Mucosa of gallbladder (tissue), 1 donor: ENCODE measurements at regions not wholly inside any gene's neighbourhood (a gene's known extent, or its start where the extent isn't known, plus 50 kb on each side); places are given as distances from the start of the nearest gene placed in this dataset.

ENCODE experiments used
- DNase-seq: peaks from one replicate; pipeline ENCODE4 v3.0.0-alpha.2; 2020; ENCODE audit warnings: low spot score
- donor health status: DM: no; HTN: no; CAD: no.

DNA sequence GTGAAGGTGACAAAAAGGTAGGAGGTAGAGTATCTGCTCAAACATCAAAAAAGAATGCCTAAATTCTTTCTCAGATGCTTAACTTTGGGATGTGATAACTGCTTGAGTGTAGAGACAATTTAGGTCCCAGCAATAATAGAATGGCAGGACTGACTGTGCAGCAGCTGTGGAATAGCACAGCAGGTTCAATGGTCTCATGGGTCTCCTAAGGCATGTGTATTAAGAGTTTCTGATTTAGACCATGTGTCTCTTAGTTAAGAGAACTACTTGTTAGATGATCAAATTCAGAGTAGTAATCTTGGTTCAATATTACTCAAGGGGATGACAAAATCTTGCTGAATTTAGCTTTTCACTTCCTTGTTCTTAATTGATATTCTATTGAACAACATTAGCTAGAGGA is 72.0 kb downstream of the ALX1 start:
- DNase-seq = no peak

DNA sequence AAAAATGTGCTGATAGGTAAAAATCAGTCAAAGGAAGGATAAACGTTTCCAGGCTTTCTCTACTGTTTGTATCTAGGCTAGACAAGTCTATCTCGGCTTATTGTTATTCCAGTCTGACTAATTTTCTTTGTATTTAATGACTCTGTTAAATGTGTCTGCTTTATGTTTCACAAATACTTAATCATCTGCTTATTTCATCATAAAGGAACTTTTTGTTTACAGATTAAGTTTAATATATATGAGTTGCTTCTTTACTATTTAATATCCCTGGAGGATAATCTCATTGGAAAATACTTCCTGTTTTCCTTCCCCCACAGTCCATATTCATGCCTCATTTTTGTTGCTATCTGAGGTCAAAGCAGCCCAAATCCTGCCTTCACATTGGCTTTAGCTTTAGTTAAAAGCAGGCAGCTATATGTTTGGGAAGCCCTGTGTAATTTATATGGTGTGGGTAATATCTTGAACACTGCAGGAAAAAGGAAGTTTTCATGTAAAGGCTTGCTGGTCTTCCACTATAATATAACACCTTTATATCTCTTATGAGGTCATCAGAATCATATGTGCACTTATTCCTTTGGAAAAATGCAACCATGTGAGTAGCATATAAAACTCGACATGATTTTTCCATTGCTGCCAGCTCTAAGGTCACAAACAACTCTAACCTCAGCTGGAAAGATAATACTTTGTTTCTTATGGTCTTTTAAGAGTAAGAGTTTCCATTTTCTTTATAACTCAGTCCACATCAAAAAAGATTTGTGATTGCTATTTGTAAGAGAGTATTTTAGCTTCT is 76.8 kb downstream of the ALX1 start:
- no peak for DNase-seq

DNA sequence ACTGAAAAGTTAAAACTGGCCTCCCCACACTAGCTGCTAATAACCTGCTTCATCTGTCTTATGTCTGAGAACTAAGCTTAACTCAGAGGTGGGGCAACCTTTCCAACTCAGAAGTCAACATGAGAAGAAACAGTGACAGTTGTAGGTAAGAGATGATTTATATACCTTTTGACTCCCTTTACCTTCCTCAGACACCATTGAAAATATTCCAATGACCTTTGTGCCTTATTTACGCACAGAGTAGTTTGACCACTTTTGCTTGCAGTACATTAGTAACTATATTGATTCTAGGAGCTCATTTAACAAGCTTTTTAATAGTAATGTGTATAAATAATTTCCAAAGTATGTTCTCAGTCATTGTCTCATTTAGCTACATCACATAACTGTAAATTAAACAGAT is 77.6 kb downstream of the ALX1 start:
- DNase-seq = no peak

DNA sequence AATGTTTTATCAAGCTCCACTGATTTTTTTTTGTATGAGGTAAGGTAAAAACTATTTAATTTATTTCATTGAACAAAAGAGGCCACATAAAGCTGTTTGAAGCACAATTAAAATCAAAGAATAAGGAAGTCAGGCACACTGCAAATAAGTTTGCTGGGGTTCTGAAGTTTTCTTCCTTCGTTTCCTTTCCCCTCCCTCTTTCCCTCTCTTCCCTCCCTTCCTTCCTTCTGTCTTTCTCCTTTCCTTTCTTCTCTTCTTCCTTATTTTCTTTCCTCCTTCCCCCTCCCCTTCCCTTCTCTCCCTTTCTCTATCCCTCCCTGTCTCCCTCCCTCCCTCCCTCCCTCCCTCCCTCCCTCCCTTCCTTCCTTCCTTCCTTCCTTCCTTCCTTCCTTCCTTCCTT is 78.7 kb downstream of the ALX1 start:
- DNase-seq = no peak

DNA sequence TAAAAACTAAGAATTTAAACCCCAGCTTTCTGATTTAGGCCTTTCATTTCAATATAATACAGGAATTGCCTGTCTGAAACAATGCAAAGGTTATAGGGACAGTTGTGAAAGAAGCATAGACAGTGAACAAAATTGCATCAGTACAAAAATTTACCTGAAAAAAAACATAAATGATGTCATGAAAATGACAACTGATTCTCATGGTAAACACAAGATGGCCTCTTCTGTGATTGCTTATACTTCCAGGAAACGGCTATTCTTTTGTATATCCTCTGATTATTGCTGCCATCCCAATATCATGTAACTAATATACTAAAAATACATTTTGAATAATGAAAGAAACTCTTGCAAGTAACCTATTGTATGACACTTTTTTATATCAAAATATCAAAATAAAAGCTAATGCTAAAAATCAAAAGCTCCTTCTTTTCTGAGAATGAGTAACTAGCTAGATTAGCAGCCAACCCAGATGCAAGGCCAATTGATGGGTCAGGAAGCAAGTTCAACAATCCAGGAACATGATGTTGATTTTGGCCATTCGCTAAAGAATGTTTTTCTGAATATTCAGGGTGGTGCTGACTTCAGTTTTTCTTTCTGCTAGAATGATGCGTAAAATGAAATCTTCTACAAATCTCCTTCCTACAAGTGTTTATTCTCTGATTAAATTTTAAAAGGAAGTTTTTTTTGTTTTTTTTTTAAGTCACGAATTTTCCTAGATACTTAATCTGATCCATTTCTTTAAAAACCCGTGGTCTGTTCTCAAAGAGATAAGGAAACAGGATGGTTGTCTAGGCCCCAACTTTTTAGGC is 83.6 kb downstream of the ALX1 start:
- no peak for DNase-seq

DNA sequence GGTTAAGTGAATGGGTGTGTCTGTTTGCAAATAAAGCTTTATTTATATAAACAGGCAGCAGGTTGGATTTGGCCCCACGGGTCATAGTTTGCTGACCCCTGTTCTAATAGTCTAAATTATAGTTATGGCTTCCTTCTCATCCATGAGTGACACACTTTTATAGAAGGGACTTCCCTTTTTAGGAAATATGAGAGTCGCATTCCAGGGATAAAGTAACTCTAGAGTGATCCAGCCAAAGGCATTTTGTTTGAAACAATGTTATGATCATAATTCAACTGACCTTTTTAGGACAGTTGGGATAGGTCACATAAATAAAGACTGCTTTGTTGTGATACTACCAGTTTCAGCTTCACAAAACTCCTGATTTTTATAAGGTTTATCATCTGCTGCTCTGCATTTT is 87.9 kb downstream of the ALX1 start:
- no peak for DNase-seq

DNA sequence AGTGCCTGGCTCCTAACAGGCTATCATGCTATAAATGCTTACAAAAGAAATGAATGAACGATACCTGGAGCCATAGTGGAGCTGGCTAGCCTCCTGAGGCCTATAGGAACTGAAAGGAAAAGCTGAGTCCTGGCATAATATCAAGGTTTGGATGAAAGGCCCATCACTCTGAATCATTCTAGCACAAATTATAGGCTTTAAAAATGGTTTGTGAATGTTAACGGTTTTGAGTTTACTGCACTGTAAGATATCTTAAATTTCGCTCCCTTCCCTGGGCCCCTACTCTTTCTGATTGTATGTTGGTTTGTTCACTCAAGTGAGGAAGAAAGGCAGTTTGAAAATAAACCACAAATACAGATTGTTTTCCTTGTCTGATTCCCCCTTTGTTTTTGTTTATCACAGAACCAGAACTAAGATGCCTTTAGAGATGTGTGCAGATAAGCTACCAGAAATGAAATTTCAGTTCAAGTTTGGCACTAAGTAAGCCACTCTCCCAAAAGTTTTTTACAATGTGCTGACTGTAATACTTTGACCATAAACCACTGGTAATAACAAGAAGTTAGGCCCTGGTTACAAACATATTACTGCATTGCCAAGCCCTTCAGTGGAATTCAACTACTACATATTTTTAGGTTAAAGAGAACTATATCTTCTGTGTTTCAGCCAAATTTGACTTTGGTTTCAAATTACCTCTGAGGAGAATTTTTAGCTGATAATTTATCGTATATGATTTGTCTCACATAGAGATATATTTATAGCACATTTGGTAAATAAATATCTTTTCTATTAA is 89.5 kb downstream of the ALX1 start:
- no peak for DNase-seq

DNA sequence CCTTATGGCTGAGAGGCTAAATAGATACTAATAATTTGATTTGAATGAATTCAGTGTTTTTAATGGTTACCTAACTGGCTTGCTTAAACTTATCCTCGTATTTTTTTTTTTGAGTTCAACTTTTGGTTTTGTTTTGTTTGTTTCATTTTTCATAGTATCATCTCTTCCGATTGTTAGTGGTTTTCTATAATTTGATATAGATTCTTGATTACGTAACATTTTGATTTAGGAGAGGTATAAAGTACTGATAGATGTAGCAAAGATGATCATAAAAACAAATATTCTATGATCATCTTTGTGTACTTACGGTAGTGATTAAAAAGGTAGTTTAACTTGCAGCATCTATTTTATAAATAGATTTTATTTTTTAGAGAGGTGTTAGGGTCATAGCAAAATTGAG is 93.0 kb downstream of the ALX1 start:
- no peak for DNase-seq

DNA sequence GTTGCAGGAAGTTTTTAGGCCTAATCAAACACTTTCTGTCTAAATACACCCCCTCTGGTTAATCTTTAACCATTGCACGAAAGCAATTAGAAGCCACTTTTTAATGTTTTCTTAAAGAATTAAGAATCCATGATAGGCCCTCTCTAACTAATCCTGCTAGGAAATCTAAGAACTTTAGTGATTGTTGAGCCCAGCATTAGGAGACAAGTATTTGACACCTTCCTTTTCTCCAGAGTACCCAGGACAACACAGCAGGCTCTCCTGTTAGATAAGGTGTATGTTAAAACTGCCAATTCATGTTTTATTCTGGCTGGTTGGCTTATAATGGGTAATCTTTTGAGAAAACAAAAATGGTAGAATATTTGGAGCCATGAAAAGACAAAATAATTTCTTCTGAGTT is 95.0 kb downstream of the ALX1 start:
- DNase-seq = no peak

DNA sequence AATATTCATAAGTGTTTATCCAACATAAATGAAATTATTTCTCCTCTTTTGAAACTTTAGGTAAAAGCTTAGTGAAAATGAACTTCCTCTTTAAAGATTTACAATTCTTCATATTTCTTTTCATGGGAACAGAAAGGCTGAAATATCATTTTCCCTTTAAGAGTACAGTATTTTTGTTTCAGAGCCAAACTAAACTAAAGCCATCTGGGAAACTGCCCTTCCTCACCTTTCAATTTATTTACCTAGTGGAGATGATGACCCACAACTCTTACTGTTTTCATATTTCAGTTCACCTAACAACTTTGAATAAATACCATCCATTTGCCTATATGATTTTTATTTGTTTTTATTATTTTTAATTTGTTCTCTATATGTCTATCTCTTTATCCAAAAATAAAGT is 105.4 kb downstream of the ALX1 start:
- DNase-seq = no peak

DNA sequence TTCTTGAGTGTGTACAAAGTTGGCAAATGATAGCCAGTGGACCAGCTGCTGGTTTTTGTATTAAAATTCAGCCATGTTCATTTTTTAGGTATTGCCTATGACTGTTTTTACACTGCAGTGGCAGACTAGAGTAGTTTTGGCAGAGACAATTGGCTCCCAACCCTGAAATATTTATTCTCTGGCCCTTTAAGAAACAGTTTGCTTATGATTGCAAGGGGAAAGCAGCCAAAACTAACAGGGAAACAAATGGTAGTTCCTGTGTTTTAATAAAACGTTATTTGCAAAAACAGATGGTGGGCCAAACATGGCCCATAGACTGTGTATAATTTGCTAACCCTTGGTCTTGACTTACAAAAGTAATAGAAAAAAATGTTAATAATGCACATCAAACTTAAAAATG is 110.2 kb downstream of the ALX1 start:
- no peak for DNase-seq

DNA sequence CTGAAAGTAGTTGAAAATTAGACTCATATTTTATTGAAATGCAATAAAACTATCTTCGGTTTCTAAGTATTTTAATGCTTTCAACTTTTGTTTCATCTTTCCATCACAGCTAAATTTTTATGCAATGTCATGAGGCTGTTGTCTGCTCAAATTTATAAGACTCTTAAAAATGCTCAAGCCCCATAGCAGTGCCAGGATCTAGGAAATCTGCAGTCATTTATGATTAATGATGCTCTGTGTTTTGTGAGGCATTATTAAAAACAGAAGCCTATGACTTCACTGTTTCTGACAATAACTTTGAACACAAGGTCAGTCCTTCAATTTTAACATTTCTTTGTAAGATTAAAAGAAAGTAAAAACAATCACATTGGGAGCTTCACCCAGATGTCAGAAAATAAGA is 112.5 kb downstream of the ALX1 start:
- DNase-seq = no peak

DNA sequence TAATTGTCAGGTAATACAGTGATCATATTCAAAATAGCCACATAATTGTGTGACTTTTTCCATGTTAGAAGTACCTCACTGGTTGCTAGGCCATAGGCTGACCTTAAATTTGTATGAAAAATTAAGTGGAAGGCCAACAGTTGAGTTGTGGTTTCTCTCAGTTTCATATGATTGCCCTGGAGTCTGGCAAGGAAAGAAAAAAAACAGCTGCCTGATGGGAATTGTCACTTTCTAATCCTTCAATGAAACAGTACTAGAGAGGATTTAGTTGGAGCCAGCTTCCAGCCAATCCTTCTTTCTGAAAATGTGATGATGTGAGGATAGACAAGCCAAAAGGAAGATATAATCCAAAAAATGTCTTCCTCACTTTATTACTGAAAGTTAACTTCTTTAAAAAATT is 113.6 kb downstream of the ALX1 start:
- DNase-seq = no peak

DNA sequence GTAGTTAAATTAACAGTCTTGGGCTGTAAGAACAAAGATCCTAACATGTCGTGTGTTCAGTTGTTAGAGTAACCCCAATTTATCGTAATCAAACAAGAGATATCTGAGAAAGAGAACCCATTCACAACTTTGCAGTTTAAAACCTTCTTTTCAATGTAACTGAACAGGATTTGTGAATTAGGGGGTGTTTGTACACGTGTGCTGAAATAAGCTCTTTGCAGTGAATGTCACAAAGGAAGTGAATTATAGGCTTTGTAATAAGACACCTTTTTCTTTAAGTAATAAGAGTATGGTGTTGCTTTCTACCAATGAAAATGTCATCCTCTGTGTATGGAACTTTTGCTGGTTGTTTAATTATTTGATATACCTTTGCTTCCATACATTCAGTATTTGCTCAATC is 114.0 kb downstream of the ALX1 start:
- DNase-seq = no peak

DNA sequence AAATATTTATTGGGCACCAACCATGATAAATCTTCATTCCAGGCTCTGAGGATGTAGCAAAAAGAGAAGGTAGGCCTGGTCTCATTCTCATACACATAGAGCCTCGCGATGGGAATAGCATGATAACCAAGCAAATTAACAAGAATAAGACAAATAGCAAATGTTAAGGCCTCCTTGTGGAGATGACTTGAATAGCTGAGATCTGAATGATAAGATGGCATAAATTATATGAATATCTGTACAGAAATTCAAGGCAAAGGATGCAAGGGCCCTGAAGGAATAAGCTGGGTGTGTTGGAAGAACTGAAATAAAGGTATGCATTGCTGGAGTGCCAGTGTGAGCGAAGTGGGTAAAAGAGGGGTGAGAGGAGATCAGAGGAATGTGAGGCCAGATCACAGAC is 114.8 kb downstream of the ALX1 start:
- DNase-seq = no peak

DNA sequence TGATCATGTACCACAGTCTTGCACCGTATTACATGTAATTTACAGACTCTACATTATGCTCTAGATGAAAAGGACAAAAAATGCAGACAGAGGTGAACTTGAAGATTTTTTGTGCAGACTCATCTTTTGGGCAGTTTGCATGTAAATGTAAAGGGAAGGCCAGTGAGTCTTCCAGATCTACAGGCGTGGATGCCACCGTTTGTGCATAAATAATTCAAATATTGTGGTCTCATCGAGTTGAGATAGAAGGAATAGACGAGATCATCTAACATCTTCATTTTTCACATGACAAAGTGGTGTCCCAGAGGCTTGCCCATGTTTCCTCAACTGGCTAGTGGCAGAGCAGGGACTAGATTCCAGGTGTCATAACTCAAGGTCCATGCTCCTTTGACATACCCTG is 125.2 kb downstream of the ALX1 start:
- no peak for DNase-seq

DNA sequence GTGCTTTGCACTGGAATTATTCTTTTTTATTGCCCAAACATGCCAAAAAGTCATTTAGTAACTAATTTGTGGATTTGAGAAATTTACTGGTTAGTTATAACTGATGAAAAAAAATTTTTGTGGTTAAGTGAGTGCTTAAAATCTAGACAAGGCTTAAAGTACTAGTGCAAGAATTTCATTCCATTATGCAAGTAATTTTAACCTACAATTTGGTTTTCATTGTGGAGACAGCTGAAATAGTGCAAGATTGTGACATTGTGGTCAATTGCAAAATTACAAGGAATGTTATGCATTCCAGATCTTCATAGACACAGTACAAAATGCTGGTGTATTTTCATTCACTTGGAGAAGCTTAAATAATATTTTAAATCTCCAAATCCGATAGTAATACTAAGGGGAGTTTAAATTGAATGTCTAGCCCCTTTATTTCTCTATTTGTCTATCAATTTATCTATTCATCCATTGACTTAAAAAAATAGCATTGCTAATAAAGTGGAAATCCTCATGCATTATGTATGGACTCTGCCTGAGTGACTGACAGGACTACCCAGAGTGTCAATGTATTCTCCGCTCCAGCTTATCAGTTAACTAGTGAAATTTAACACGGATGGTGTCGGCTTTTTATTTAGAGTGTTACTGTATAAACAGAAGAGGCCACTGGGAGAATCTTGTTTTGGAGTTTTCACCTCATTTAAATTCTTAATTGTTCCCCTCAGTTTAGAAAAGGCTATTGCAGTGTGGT is 125.9 kb downstream of the ALX1 start:
- no peak for DNase-seq

DNA sequence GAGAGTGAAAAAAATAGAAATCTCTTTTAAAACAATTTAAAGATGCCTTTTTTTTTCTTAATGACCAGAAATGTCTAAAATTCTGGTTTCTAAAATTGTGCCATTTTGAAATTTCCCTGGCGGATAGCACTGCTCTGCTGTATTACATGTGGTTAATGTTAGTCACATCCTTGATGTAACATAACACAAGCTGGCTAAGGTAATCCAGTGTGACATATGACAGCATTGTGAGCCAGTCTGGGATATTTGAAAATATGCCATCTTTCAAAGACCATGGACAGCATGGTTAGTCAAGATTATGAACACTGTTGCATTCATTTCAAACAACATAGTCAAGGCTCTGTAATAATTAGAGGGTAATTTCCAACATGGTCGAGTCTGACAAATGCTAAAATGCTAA is 133.2 kb downstream of the ALX1 start:
- DNase-seq = no peak

DNA sequence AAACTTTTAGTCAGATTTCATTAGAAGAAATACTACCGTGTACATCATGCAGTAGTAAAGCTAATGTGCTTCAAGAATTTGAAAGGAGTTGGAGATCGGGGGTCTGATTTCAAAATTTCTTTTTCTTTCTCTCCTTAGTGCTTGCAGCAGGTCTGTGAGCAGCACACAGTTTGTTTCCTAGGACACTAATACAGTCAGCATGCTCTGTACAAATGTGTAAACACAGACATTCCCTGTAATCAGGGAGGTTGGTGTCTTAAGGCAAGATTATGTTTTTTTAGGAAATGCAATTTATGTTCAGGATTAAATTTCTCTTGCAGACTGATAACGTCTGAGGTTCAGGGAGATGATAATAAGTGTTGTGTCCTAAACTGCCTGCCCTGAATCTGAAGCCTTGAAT is 142.7 kb downstream of the ALX1 start:
- no peak for DNase-seq

DNA sequence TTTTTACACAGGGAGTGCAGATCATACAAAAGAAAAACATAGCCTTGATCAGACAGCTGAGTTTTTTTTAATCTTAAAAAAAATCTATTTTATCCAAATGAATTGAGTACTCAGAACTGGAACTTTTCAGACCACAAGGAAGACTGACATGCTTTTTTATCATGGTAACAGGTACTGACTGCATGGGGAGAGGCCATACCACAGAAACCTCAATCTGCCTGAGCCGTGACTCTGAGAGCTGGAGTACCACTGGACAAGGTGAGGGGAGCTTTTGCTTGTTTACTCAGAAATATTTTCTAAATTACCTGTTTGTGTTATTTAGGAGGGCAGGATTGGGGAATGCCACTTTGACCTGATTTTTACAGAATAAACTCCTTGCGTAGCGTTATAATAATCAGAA is 143.9 kb downstream of the ALX1 start:
- DNase-seq = no peak

DNA sequence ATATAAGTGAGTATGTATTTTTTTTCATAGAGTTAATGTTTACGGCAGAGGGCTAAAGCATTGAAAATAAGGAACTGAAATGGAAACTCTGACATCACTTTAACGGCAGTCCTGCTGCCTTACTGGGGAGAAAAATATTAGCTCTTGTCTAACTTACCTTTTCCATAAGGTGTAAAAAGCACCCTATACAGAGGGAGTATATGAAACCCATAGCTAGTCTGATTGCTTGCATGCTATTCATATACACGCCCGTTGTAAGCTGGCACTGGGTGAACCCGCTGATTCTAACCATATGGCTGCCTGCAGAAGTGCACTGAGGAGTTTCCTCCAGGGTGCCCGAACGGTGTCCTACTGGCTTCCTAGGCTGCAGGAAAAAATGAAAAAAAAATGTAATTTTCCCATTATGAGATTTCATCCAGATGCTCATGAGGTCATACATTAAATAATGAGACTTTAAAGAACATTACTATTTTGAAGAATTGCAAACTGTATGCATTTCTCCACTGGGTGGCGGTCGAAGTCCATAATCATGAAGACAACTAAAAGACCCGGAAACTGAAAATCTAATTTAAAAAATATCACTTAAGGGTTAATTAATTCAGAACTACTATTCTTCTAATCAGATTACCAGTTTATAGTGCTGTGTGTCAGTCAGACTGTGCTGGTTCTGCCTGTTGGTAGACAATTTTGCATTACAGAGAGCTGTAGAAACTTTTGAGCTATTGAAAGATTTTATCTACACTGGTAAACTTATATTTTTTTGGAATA is 144.7 kb downstream of the ALX1 start:
- peak; percentile 19 for DNase-seq

DNA sequence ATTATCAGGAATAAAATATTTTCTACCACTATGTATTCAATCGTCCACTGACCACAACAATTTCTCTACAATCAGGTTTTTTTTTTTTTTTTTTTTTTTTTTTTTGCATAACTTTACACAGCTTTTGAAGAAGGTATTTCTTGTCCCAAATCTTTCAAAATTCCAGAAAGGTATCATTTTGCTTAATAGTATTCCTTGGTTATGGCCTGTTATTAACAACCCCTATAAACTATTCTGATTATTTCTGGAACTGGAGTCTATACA is 145.3 kb downstream of the ALX1 start:
- no peak for DNase-seq
